Activated B cell treated with CpG ODN at 0.5 μM for 24 hours (primary cell): ENCODE measurements at regions not wholly inside any gene's neighbourhood (a gene's known extent, or its start where the extent isn't known, plus 50 kb on each side); places are given as distances from the start of the nearest gene placed in this dataset.
"Not testable (repeated sequence)": the region's sequence is repeated elsewhere in the genome, so short reads cannot be mapped to it uniquely, and the experiment has no call there.

Experiments used
- ATAC-seq: fragments of 200-7000 bp; cut with Tn5 transposase; one replicate; pipeline ENCODE4 v1.10.0; 2021; ENCODE audit warnings: low read depth, mild to moderate bottlenecking, moderate library complexity
- CTCF ChIA-PET: fragments of 350-600 bp; sonication (Branson Sonifier 250); formaldehyde crosslinking; loops from one replicate; lab custom pipeline; 2021; ENCODE audit warnings: antibody characterized with exemption; lab: Charles Lee
- POLR2A ChIA-PET: fragments of 350-600 bp; sonication (Branson Sonifier 250); formaldehyde crosslinking; loops from one replicate; lab custom pipeline; 2021; ENCODE audit warnings: antibody characterized with exemption; lab: Charles Lee
- DNase-seq: peaks from one replicate; pipeline ENCODE4 v3.0.0; 2022
- H3K27ac Mint-ChIP-seq: one replicate; pipeline ENCODE4 v1.8.0; 2020; ENCODE audit warnings: mixed read lengths
- H3K27me3 Mint-ChIP-seq: one replicate; pipeline ENCODE4 v1.8.0; 2021; ENCODE audit warnings: mixed read lengths
- H3K36me3 Mint-ChIP-seq: one replicate; pipeline ENCODE4 v1.8.0; 2021; ENCODE audit warnings: low read depth, mixed read lengths
- H3K4me1 Mint-ChIP-seq: one replicate; pipeline ENCODE4 v1.8.0; 2021; ENCODE audit warnings: mixed read lengths
- H3K4me3 Mint-ChIP-seq: one replicate; pipeline ENCODE4 v1.8.0; 2020; ENCODE audit warnings: mild to moderate bottlenecking, mixed read lengths
- H3K9me3 Mint-ChIP-seq: one replicate; pipeline ENCODE4 v1.8.0; 2020; ENCODE audit warnings: mixed read lengths
- intact Hi-C: fragments of 100-400 bp; cut with micrococcal nuclease; formaldehyde crosslinking; loops from one replicate; pipeline ENCODE4 v1.15.1; 2024
- TF ChIP-seq, protein P1 (sequence below): fragments of 200-600 bp; IDR thresholded peaks from one replicate; pipeline ENCODE4 v1.8.0; 2022; ENCODE audit warnings: antibody characterized with exemption, mild to moderate bottlenecking

GRCh38 chr6:150495126-150495525 lies 104.6 kb upstream of the PLEKHG1 start:
- ChIA-PET CTCF (no interaction called here), POLR2A (no interaction called here)
- no peak for ATAC-seq
- peaks cover 7% of the 10 kb centered on the region for H3K9me3 Mint-ChIP-seq
- intact Hi-C loops, result no loop called here
- H3K36me3 Mint-ChIP-seq, result no peaks in the 10 kb centered on the region
- TF ChIP-seq, protein P1, sequence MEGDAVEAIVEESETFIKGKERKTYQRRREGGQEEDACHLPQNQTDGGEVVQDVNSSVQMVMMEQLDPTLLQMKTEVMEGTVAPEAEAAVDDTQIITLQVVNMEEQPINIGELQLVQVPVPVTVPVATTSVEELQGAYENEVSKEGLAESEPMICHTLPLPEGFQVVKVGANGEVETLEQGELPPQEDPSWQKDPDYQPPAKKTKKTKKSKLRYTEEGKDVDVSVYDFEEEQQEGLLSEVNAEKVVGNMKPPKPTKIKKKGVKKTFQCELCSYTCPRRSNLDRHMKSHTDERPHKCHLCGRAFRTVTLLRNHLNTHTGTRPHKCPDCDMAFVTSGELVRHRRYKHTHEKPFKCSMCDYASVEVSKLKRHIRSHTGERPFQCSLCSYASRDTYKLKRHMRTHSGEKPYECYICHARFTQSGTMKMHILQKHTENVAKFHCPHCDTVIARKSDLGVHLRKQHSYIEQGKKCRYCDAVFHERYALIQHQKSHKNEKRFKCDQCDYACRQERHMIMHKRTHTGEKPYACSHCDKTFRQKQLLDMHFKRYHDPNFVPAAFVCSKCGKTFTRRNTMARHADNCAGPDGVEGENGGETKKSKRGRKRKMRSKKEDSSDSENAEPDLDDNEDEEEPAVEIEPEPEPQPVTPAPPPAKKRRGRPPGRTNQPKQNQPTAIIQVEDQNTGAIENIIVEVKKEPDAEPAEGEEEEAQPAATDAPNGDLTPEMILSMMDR, result no peak
- no peak overlapping the region for H3K27ac Mint-ChIP-seq
- peaks cover 16% of the 10 kb centered on the region for H3K4me1 Mint-ChIP-seq
- no peak for DNase-seq
- H3K27me3 Mint-ChIP-seq, result peaks cover 2% of the 10 kb centered on the region
- H3K4me3 Mint-ChIP-seq, result no peak overlapping the region

- intact Hi-C loops, result no loop called here
- peaks cover 10% of the 10 kb centered on the region for H3K9me3 Mint-ChIP-seq
- peaks cover 9% of the 10 kb centered on the region for H3K4me1 Mint-ChIP-seq
- no peak for DNase-seq
- ChIA-PET CTCF (no interaction called here), POLR2A (no interaction called here)
- H3K27me3 Mint-ChIP-seq, result peaks cover 2% of the 10 kb centered on the region
- ATAC-seq, result no peak
- H3K27ac Mint-ChIP-seq, result no peak overlapping the region
- H3K4me3 Mint-ChIP-seq, result no peak overlapping the region
- TF ChIP-seq, protein P1, result no peak
- no peaks in the 10 kb centered on the region for H3K36me3 Mint-ChIP-seq
Measured at GRCh38 chr6:150496629-150497028, 103.1 kb upstream of the PLEKHG1 start.

DNA sequence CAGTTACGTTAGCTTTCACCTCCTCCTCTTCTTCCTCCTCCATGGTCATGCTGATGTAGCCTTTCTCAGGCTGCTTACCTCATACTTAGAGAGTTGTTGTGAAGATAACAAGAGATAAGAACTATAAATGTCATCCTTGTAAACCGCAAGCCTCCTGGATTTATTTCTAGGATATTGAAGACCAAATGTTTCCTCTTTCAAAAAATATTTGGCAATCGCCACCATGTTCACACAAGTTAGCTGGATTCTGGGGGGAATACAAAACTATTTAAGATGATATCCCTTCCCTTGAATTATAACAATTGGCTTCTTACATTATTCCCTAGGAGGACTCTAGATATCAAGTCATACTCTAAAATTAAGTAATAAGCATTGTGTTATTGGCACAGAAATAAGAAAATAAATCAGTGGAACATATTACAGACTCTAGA lies 99.8 kb upstream of the PLEKHG1 start:
- Mint-ChIP-seq H3K9me3 (peaks cover 2% of the 10 kb centered on the region), H3K27ac (no peak overlapping the region), H3K4me3 (no peak overlapping the region), H3K36me3 (no peaks in the 10 kb centered on the region), H3K4me1 (peaks cover 2% of the 10 kb centered on the region), H3K27me3 (peaks cover 2% of the 10 kb centered on the region)
- ChIA-PET CTCF (no interaction called here), POLR2A (no interaction called here)
- DNase-seq (no peak), ATAC-seq (no peak)
- intact Hi-C loops, result no loop called here
- TF ChIP-seq, protein P1, result no peak

- ATAC-seq, POLR2A ChIA-PET, H3K4me3 Mint-ChIP-seq, CTCF ChIA-PET, H3K36me3 Mint-ChIP-seq, DNase-seq, intact Hi-C loops, H3K4me1 Mint-ChIP-seq, H3K27ac Mint-ChIP-seq, H3K9me3 Mint-ChIP-seq, H3K27me3 Mint-ChIP-seq: not testable (repeated sequence)
Measured at GRCh38 chr6:150500568-150500967, 99.1 kb upstream of the PLEKHG1 start.

- Mint-ChIP-seq H3K9me3 (peaks cover 2% of the 10 kb centered on the region), H3K27ac (no peak overlapping the region), H3K4me1 (peaks cover 2% of the 10 kb centered on the region), H3K4me3 (no peak overlapping the region), H3K36me3 (no peaks in the 10 kb centered on the region), H3K27me3 (peaks cover 3% of the 10 kb centered on the region)
- CTCF ChIA-PET, result no interaction called here
- DNase-seq, result no peak
- intact Hi-C loops, result no loop called here
- POLR2A ChIA-PET, result no interaction called here
- ATAC-seq, result no peak
- TF ChIP-seq, protein P1, result no peak
Measured at GRCh38 chr6:150503041-150503440, 96.6 kb upstream of the PLEKHG1 start.

DNA sequence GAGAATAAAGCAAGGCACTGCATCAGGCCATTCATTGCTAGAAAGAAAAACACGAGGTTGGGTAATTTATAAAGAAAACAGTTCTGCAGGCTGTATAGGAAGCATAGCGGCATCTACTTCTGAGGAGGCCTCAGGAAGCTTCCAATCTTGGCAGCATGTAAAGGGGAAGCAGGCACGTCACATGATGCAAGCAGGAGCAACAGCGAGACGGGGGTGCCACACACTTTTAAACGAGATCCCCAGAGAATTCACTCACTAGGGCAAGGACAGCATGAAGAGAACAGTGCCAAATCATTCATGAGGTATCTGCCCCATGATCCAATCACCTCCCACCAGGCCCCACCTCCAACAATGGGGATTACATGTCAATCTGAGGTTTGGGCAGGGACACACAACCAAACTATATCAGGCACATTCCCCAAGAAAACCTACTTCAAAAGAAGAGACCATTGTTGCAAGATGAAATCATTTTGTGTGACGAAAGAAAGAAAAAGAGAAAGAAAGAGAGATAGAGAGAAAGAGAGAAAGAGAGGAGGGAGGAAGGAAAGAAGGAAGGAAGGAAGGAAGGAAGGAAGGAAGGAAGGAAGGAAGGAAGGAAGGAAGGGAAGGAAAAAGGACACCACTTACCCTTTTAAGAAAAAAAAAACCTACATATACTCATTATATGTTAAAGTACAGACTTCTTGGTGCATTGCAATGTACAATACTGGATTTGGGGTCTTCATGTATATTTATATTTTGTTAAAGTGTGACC lies 95.9 kb upstream of the PLEKHG1 start:
- ATAC-seq, result no peak
- ChIA-PET CTCF (no interaction called here), POLR2A (no interaction called here)
- Mint-ChIP-seq H3K4me1 (peaks cover 2% of the 10 kb centered on the region), H3K36me3 (no peaks in the 10 kb centered on the region), H3K4me3 (no peak overlapping the region), H3K27ac (no peak overlapping the region), H3K27me3 (peaks cover 3% of the 10 kb centered on the region), H3K9me3 (peaks cover 2% of the 10 kb centered on the region)
- DNase-seq, result no peak
- intact Hi-C loops, result no loop called here
- TF ChIP-seq, protein P1, result no peak

- POLR2A ChIA-PET, H3K9me3 Mint-ChIP-seq, intact Hi-C loops, H3K4me3 Mint-ChIP-seq, H3K27me3 Mint-ChIP-seq, H3K27ac Mint-ChIP-seq, CTCF ChIA-PET, H3K4me1 Mint-ChIP-seq, H3K36me3 Mint-ChIP-seq, ATAC-seq, DNase-seq: not testable (repeated sequence)
Measured at GRCh38 chr6:150507361-150507760, 92.3 kb upstream of the PLEKHG1 start.
